PC-3 (cell line): ENCODE measurements at regions not wholly inside any gene's neighbourhood (a gene's known extent, or its start where the extent isn't known, plus 50 kb on each side); places are given as distances from the start of the nearest gene placed in this dataset.

ENCODE experiments used
- ATAC-seq: fragments of 200-7000 bp; cut with Tn5 transposase; 2 replicates; pipeline ENCODE4 v1.9.1; 2020; ENCODE audit warnings: mild to moderate bottlenecking, moderate library complexity
- BruUV-seq: library from RNA; stranded (reverse); fragments of 400-500 nt; replicated peaks from 2 replicates; lab custom pipeline; 2021; lab: Mats Ljungman, UMichigan
- CTCF ChIA-PET: fragments of 300-600 bp; sonication (Branson Sonifier 250); formaldehyde crosslinking; loops from one replicate; lab custom pipeline; 2022; ENCODE audit warnings: antibody characterized with exemption; lab: Charles Lee
- POLR2A ChIA-PET: fragments of 300-600 bp; sonication (Branson Sonifier 250); formaldehyde crosslinking; loops from one replicate; lab custom pipeline; 2022; ENCODE audit warnings: antibody characterized with exemption; ENCODE audit not compliant: unreplicated experiment; lab: Charles Lee
- DNase-seq: peaks from one replicate; pipeline ENCODE4 v3.0.0-alpha.2; 2015
- H2AFZ ChIP-seq: fragments of 300-600 bp; sonication (generic); 2 replicates; pipeline ENCODE4 v1.6.0; 2016; ENCODE audit warnings: antibody characterized with exemption, low read length
- H3F3A ChIP-seq: fragments of 300-600 bp; sonication (generic); one replicate; pipeline ENCODE4 v1.6.0; 2017; ENCODE audit warnings: antibody characterized with exemption, low read length, control low read depth, mild to moderate bottlenecking; ENCODE audit not compliant: unreplicated experiment
- H3K27ac ChIP-seq: fragments of 300-600 bp; sonication (generic); 2 replicates; pipeline ENCODE4 v1.5.1; 2016; ENCODE audit warnings: mild to moderate bottlenecking, low read length
- H3K27me3 ChIP-seq: fragments of 300-600 bp; sonication (generic); 2 replicates; pipeline ENCODE4 v1.6.1; 2016; ENCODE audit warnings: low read length, mixed read lengths
- H3K36me3 ChIP-seq: fragments of 300-600 bp; sonication (generic); 2 replicates; pipeline ENCODE4 v1.6.1; 2016; ENCODE audit warnings: low read depth, mixed run types, low read length, mixed read lengths
- H3K4me1 ChIP-seq: fragments of 300-600 bp; sonication (generic); 2 replicates; pipeline ENCODE4 v1.5.1; 2016; ENCODE audit warnings: low read length; ENCODE audit not compliant: insufficient read depth
- H3K4me2 ChIP-seq: fragments of 300-600 bp; sonication (generic); 2 replicates; pipeline ENCODE4 v1.6.0; 2016; ENCODE audit warnings: low read length
- H3K4me3 ChIP-seq: fragments of 300-600 bp; sonication (generic); 2 replicates; pipeline ENCODE4 v1.5.1; 2016; ENCODE audit warnings: mild to moderate bottlenecking, low read length, mixed read lengths
- H3K79me2 ChIP-seq: fragments of 300-600 bp; sonication (generic); 2 replicates; pipeline ENCODE4 v1.6.1; 2017; ENCODE audit warnings: low read length, mixed read lengths
- H3K9ac ChIP-seq: fragments of 300-600 bp; sonication (generic); 2 replicates; pipeline ENCODE4 v1.6.0; 2016; ENCODE audit warnings: mild to moderate bottlenecking, low read length
- H3K9me2 ChIP-seq: fragments of 300-600 bp; sonication (generic); replicated peaks from 2 replicates; pipeline ENCODE4 v1.6.1; 2016; ENCODE audit warnings: mixed run types, low read length, mixed read lengths
- H3K9me3 ChIP-seq: fragments of 300-600 bp; sonication (generic); 2 replicates; pipeline ENCODE4 v1.6.1; 2016; ENCODE audit warnings: low read length, mixed read lengths
- H4K20me1 ChIP-seq: fragments of 300-600 bp; sonication (generic); 2 replicates; pipeline ENCODE4 v1.6.1; 2016; ENCODE audit warnings: low read length, mixed read lengths
- CTCF ChIP-seq: fragments of 300-600 bp; sonication (generic); conservative IDR thresholded peaks from 2 replicates; pipeline ENCODE4 v1.5.1; 2017; ENCODE audit warnings: antibody characterized with exemption, low read depth, mild to moderate bottlenecking, low read length
- EZH2 ChIP-seq: fragments of 300-600 bp; sonication (generic); IDR thresholded peaks from one replicate; pipeline ENCODE4 v1.6.1; 2017; ENCODE audit warnings: antibody characterized with exemption, mild to moderate bottlenecking, low read length; ENCODE audit not compliant: unreplicated experiment
- EZH2phosphoT487 ChIP-seq: fragments of 300-600 bp; sonication (generic); IDR thresholded peaks from 2 replicates; pipeline ENCODE4 v1.6.1; 2018; ENCODE audit warnings: mild to moderate bottlenecking, antibody characterized with exemption, low read length, borderline replicate concordance
- intact Hi-C: fragments of 100-400 bp; cut with micrococcal nuclease; formaldehyde crosslinking; loops from 2 replicates; pipeline ENCODE4 v1.9.0; 2023

DNA sequence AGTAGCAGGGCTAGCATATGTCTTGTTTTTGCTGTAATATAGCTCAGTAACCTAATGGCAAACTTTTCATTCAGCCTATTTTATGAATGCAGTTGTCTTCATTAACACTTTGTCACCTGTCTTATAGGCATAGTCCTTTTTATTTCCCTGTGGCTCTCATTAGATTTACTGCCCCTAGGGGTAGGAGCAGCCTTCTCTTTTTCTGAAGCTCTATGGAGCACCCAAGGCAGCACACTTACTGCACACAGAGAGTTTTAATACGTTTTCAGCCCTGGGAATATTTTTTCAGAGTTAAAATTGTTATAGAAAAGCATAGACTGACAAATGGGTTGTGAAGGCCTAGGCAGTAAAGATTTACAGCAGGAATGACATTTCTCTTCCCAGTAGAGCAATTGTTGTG lies 406.8 kb downstream of the TMA16 start:
- ATAC-seq: no peak
- Histone ChIP-seq H3K27me3 (no peaks in the 10 kb centered on the region), H3K36me3 (no peaks in the 10 kb centered on the region), H3K9ac (no peak overlapping the region), H4K20me1 (no peaks in the 10 kb centered on the region), H3K9me3 (no peaks in the 10 kb centered on the region), H3F3A (no peaks in the 10 kb centered on the region), H2AFZ (no peak overlapping the region), H3K4me1 (no peaks in the 10 kb centered on the region), H3K4me3 (no peak overlapping the region), H3K9me2 (no peaks in the 10 kb centered on the region), H3K79me2 (no peaks in the 10 kb centered on the region), H3K27ac (no peak overlapping the region), H3K4me2 (no peak overlapping the region)
- CTCF ChIA-PET: interaction anchor here (0.5 kb wide), 1 partner anchor 21 kb away, joined by 4 read pairs; no protein-coding TSS in a partner anchor
- DNase-seq: no peak
- TF ChIP-seq CTCF: no peak
- no peak for TF ChIP-seq EZH2
- TF ChIP-seq EZH2phosphoT487: no peak
- POLR2A ChIA-PET: no interaction called here
- intact Hi-C loops: no loop called here
- no TSS peak for BruUV-seq

- Histone ChIP-seq H3K27me3 (no peaks in the 10 kb centered on the region), H3K36me3 (no peaks in the 10 kb centered on the region), H2AFZ (no peak overlapping the region), H4K20me1 (no peaks in the 10 kb centered on the region), H3K9ac (no peak overlapping the region), H3K4me1 (no peaks in the 10 kb centered on the region), H3K4me2 (no peak overlapping the region), H3K9me3 (no peaks in the 10 kb centered on the region), H3K27ac (no peak overlapping the region), H3F3A (no peaks in the 10 kb centered on the region), H3K9me2 (no peaks in the 10 kb centered on the region), H3K79me2 (no peaks in the 10 kb centered on the region), H3K4me3 (no peak overlapping the region)
- ATAC-seq: no peak
- CTCF ChIA-PET: no interaction called here
- intact Hi-C loops: no loop called here
- no TSS peak for BruUV-seq
- POLR2A ChIA-PET: no interaction called here
- no peak for DNase-seq
- TF ChIP-seq CTCF (no peak), EZH2phosphoT487 (no peak), EZH2 (no peak)
Measured at GRCh38 chr4:163902417-163902816, 407.9 kb downstream of the TMA16 start.

DNA sequence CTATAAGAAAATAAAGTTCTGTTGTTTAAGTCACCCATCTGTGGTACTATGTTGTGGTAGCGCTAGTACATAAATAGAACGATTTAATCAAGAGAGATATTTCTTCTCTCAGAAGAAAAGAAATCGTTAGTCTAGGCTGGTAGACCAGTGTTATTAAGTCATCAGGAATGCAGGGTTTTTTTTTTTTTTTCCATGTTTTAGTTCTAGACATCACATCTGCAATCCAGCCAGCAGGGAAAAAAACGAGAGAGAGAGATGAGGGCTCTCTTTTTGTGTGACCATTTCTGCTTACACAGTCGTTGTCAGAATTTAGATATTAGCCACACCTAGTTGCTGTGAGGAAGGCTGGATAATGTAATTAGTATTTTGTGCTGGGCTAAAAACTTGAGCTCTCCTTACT lies 417.4 kb downstream of the TMA16 start:
- Histone ChIP-seq H3F3A (no peaks in the 10 kb centered on the region), H2AFZ (no peak overlapping the region), H3K4me2 (no peak overlapping the region), H4K20me1 (no peaks in the 10 kb centered on the region), H3K79me2 (no peaks in the 10 kb centered on the region), H3K9ac (no peak overlapping the region), H3K4me1 (no peaks in the 10 kb centered on the region), H3K4me3 (no peak overlapping the region), H3K27ac (no peak overlapping the region), H3K27me3 (no peaks in the 10 kb centered on the region), H3K9me2 (no peaks in the 10 kb centered on the region), H3K9me3 (no peaks in the 10 kb centered on the region), H3K36me3 (no peaks in the 10 kb centered on the region)
- POLR2A ChIA-PET: no interaction called here
- CTCF ChIA-PET: no interaction called here
- ATAC-seq (no peak), DNase-seq (no peak)
- intact Hi-C loops: no loop called here
- no TSS peak for BruUV-seq
- no peak for TF ChIP-seq EZH2phosphoT487
- TF ChIP-seq EZH2: no peak
- TF ChIP-seq CTCF: no peak
